Mesenchymal stem cell (in vitro differentiated cells and primary cell): ENCODE measurements at regions not wholly inside any gene's neighbourhood (a gene's known extent, or its start where the extent isn't known, plus 50 kb on each side); places are given as distances from the start of the nearest gene placed in this dataset.
"Not testable (repeated sequence)": the region's sequence is repeated elsewhere in the genome, so short reads cannot be mapped to it uniquely, and the experiment has no call there.

Experiments used
- DNase-seq: peaks from one replicate; pipeline ENCODE4 v3.0.0-alpha.2; 2013
- H2AFZ ChIP-seq: one replicate; pipeline ENCODE4 v1.6.1; 2013; ENCODE audit warnings: low read depth, mild to moderate bottlenecking, control low read depth, inconsistent platforms, low read length, moderate library complexity
- H2AK5ac ChIP-seq: 2 replicates; pipeline ENCODE4 v1.6.1; 2013; ENCODE audit warnings: low read length, moderate library complexity, mild to moderate bottlenecking, inconsistent platforms; ENCODE audit not compliant: severe bottlenecking
- H2BK120ac ChIP-seq: one replicate; pipeline ENCODE4 v1.6.1; 2013; ENCODE audit warnings: low read depth, mild to moderate bottlenecking, inconsistent platforms, low read length, moderate library complexity
- H2BK12ac ChIP-seq, 2 experiments: one replicate each; pipeline ENCODE4 v1.6.1; 2013; ENCODE audit warnings: inconsistent platforms in 2 of 2, low read length in 2 of 2, mild to moderate bottlenecking in 2 of 2, moderate library complexity in 2 of 2, control low read depth in 1 of 2
- H2BK15ac ChIP-seq: one replicate; pipeline ENCODE4 v1.6.1; 2013; ENCODE audit warnings: mild to moderate bottlenecking, low read depth, inconsistent platforms; ENCODE audit not compliant: poor library complexity, severe bottlenecking
- H2BK5ac ChIP-seq: 2 replicates; pipeline ENCODE4 v1.6.1; 2013; ENCODE audit warnings: low read depth, mild to moderate bottlenecking, low read length, control low read depth, inconsistent platforms; ENCODE audit not compliant: poor library complexity, severe bottlenecking
- H3K14ac ChIP-seq, 2 experiments: one replicate each; pipeline ENCODE4 v1.6.1; 2013; ENCODE audit warnings: inconsistent platforms in 2 of 2, low read length in 2 of 2, control low read depth in 1 of 2, mild to moderate bottlenecking in 1 of 2, moderate library complexity in 1 of 2
- H3K18ac ChIP-seq, 2 experiments: one replicate each; pipeline ENCODE4 v1.6.1; 2013; ENCODE audit warnings: inconsistent platforms in 2 of 2, low read length in 2 of 2, control low read depth in 1 of 2, low read depth in 1 of 2, mild to moderate bottlenecking in 1 of 2
- H3K23ac ChIP-seq, 2 experiments: one replicate each; pipeline ENCODE4 v1.6.1; 2013; ENCODE audit warnings: inconsistent platforms in 2 of 2, low read length in 2 of 2, mild to moderate bottlenecking in 2 of 2, moderate library complexity in 2 of 2, control low read depth in 1 of 2
- H3K27ac ChIP-seq: 2 replicates; pipeline ENCODE4 v1.5.1; 2013; ENCODE audit warnings: mild to moderate bottlenecking, moderate library complexity, low read length, control low read depth, inconsistent platforms; ENCODE audit not compliant: poor library complexity, severe bottlenecking
- H3K27me3 ChIP-seq, 2 experiments: 2 replicates each; pipeline versions ENCODE4 v1.6.1 to v1.7.0; 2013; ENCODE audit warnings: low read length in 2 of 2, mild to moderate bottlenecking in 2 of 2, moderate library complexity in 2 of 2, control low read depth in 1 of 2, inconsistent platforms in 1 of 2; ENCODE audit not compliant: control insufficient read depth in 1 of 2, insufficient read depth in 1 of 2
- H3K36me3 ChIP-seq, 2 experiments: 2 replicates each; pipeline versions ENCODE4 v1.6.1 to v1.7.0; 2013; ENCODE audit warnings: low read length in 2 of 2, control low read depth in 1 of 2, inconsistent platforms in 1 of 2, low read depth in 1 of 2, mild to moderate bottlenecking in 1 of 2; ENCODE audit not compliant: insufficient read depth in 2 of 2, control insufficient read depth in 1 of 2
- H3K4ac ChIP-seq, 2 experiments: one replicate each; pipeline ENCODE4 v1.6.1; 2013; ENCODE audit warnings: inconsistent platforms in 2 of 2, low read length in 2 of 2, mild to moderate bottlenecking in 2 of 2, moderate library complexity in 2 of 2, control low read depth in 1 of 2, low read depth in 1 of 2
- H3K4me1 ChIP-seq: 2 replicates; pipeline ENCODE4 v1.6.1; 2013; ENCODE audit warnings: low read depth, low read length, control low read depth; ENCODE audit not compliant: control insufficient read depth, insufficient read depth
- H3K4me2 ChIP-seq: 2 replicates; pipeline ENCODE4 v1.6.1; 2013; ENCODE audit warnings: low read length, mild to moderate bottlenecking, inconsistent platforms; ENCODE audit not compliant: poor library complexity, severe bottlenecking
- H3K4me3 ChIP-seq, 2 experiments: 2 replicates each; pipeline versions ENCODE4 v1.5.1 to v1.7.0; 2013; ENCODE audit warnings: low read length in 2 of 2, mild to moderate bottlenecking in 2 of 2, control low read depth in 1 of 2, low read depth in 1 of 2; ENCODE audit not compliant: insufficient read depth in 1 of 2
- H3K79me1 ChIP-seq: replicated peaks from 2 replicates; pipeline ENCODE4 v1.6.1; 2013; ENCODE audit warnings: mild to moderate bottlenecking, control low read depth, low read length, inconsistent platforms; ENCODE audit not compliant: poor library complexity, severe bottlenecking
- H3K9ac ChIP-seq: 2 replicates; pipeline ENCODE4 v1.7.0; 2013; ENCODE audit warnings: mild to moderate bottlenecking, low read length, moderate library complexity
- H3K9me3 ChIP-seq: 2 replicates; pipeline ENCODE4 v1.7.0; 2013; ENCODE audit warnings: mild to moderate bottlenecking, low read length; ENCODE audit not compliant: control insufficient read depth
- H4K8ac ChIP-seq: one replicate; pipeline ENCODE4 v1.6.1; 2013; ENCODE audit warnings: inconsistent platforms, mild to moderate bottlenecking, low read length, moderate library complexity
- H4K91ac ChIP-seq: one replicate; pipeline ENCODE4 v1.6.1; 2013; ENCODE audit warnings: mild to moderate bottlenecking, low read length, inconsistent platforms
- WGBS: methylation state at CpG from one replicate; pipeline ENCODE4 v1.1.7; 2013; ENCODE audit warnings: mixed read lengths; 5-methylcytosine and 5-hydroxymethylcytosine counted together

- no peaks in the 10 kb centered on the region for H3K79me1 ChIP-seq
- H3K9ac ChIP-seq, result no peak overlapping the region
- H4K91ac ChIP-seq, result no peak overlapping the region
- no peak for DNase-seq
- H2AK5ac ChIP-seq, result no peak overlapping the region
- H3K14ac ChIP-seq, result no peak overlapping the region
- no peak overlapping the region for H3K23ac ChIP-seq
- H3K36me3 ChIP-seq, result peaks cover 0 to 3% of the 10 kb centered on the region in 2 experiments
- H3K4me2 ChIP-seq, result no peak overlapping the region
- no peak overlapping the region for H2BK12ac ChIP-seq
- no peaks in the 10 kb centered on the region for H3K4me1 ChIP-seq
- no peak overlapping the region for H2BK5ac ChIP-seq
- no peak overlapping the region for H3K4ac ChIP-seq
- H2BK15ac ChIP-seq, result no peak overlapping the region
- 90% methylated on average over 9 of the region's 9 CpGs for WGBS
- H2AFZ ChIP-seq, result no peak overlapping the region
- H3K27ac ChIP-seq, result no peak overlapping the region
- H3K18ac ChIP-seq, result no peak overlapping the region
- peaks cover 20% of the 10 kb centered on the region for H3K9me3 ChIP-seq
- H3K27me3 ChIP-seq, result peaks cover 0 to 21% of the 10 kb centered on the region in 2 experiments
- H3K4me3 ChIP-seq, result no peak overlapping the region
- H2BK120ac ChIP-seq, result no peak overlapping the region
- H4K8ac ChIP-seq, result no peak overlapping the region
Observed at GRCh38 chr22:44569561-44569991, 71.5 kb upstream of the RTL6 start.

GRCh38 chr22:44567846-44568493, 69.9 kb upstream of the RTL6 start:
- H3K4me1 ChIP-seq, result no peaks in the 10 kb centered on the region
- WGBS, result 60% methylated on average over 8 of the region's 8 CpGs

GRCh38 chr22:44567378-44567841, 69.4 kb upstream of the RTL6 start:
- H3K27me3 ChIP-seq, result peaks cover 0 to 21% of the 10 kb centered on the region in 2 experiments
- not testable (repeated sequence) for H3K4me2 ChIP-seq, H2AFZ ChIP-seq, H2AK5ac ChIP-seq, H3K36me3 ChIP-seq, H2BK5ac ChIP-seq, H3K23ac ChIP-seq, H3K4me3 ChIP-seq, H2BK12ac ChIP-seq, H4K91ac ChIP-seq, H3K18ac ChIP-seq, H3K27ac ChIP-seq, H3K79me1 ChIP-seq, H3K4me1 ChIP-seq, H2BK15ac ChIP-seq, H4K8ac ChIP-seq, H2BK120ac ChIP-seq, H3K4ac ChIP-seq, H3K14ac ChIP-seq, H3K9ac ChIP-seq
- DNase-seq, result peak; percentile 15
- peaks cover 20% of the 10 kb centered on the region for H3K9me3 ChIP-seq
- 78% methylated on average over 8 of the region's 8 CpGs for WGBS

More at GRCh38 chr22:44567846-44568493, 69.9 kb upstream of the RTL6 start:
- no peak overlapping the region for H2BK15ac ChIP-seq
- H3K4me3 ChIP-seq, result no peak overlapping the region
- no peak overlapping the region for H2AFZ ChIP-seq
- no peak overlapping the region for H4K8ac ChIP-seq
- no peak overlapping the region for H2AK5ac ChIP-seq
- H3K9ac ChIP-seq, result no peak overlapping the region
- H3K9me3 ChIP-seq, result peaks cover 20% of the 10 kb centered on the region
- H4K91ac ChIP-seq, result no peak overlapping the region
- no peak overlapping the region for H3K23ac ChIP-seq
- no peak overlapping the region for H2BK120ac ChIP-seq
- H3K4ac ChIP-seq, result no peak overlapping the region
- H3K79me1 ChIP-seq, result no peaks in the 10 kb centered on the region
- DNase-seq, result peak; percentile 43
- H2BK5ac ChIP-seq, result no peak overlapping the region
- H3K27me3 ChIP-seq, result peaks cover 0 to 21% of the 10 kb centered on the region in 2 experiments
- H3K14ac ChIP-seq, result no peak overlapping the region
- peaks cover 0 to 3% of the 10 kb centered on the region in 2 experiments for H3K36me3 ChIP-seq
- H2BK12ac ChIP-seq, result no peak overlapping the region
- H3K27ac ChIP-seq, result no peak overlapping the region
- no peak overlapping the region for H3K4me2 ChIP-seq
- H3K18ac ChIP-seq, result no peak overlapping the region

- Histone ChIP-seq H3K14ac (peak overlapping the region in 1 of 2 experiments; percentile 38), H4K91ac (no peak overlapping the region), H3K4me1 (no peaks in the 10 kb centered on the region), H2BK120ac (no peak overlapping the region), H2AK5ac (no peak overlapping the region), H3K4ac (no peak overlapping the region), H2AFZ (no peak overlapping the region), H3K9ac (no peak overlapping the region), H2BK15ac (no peak overlapping the region), H3K27me3 (peaks cover 0 to 21% of the 10 kb centered on the region in 2 experiments), H2BK5ac (no peak overlapping the region), H3K4me2 (no peak overlapping the region), H3K27ac (no peak overlapping the region), H3K36me3 (peaks cover 0 to 3% of the 10 kb centered on the region in 2 experiments), H3K9me3 (peaks cover 20% of the 10 kb centered on the region), H3K79me1 (no peaks in the 10 kb centered on the region), H2BK12ac (no peak overlapping the region), H3K23ac (no peak overlapping the region), H3K4me3 (no peak overlapping the region), H4K8ac (no peak overlapping the region), H3K18ac (no peak overlapping the region)
- no peak for DNase-seq
- WGBS, result 83% methylated on average over 17 of the region's 17 CpGs
Observed at GRCh38 chr22:44566911-44567310, 68.9 kb upstream of the RTL6 start.
